GM20000 (cell line): ENCODE measurements at regions not wholly inside any gene's neighbourhood (a gene's known extent, or its start where the extent isn't known, plus 50 kb on each side); places are given as distances from the start of the nearest gene placed in this dataset.

ENCODE experiments used
- DNase-seq: peaks from one replicate; pipeline ENCODE4 v3.0.0; 2012; ENCODE audit warnings: low spot score
- CTCF ChIP-seq: IDR thresholded peaks from 2 replicates; pipeline ENCODE4 v1.5.1; 2012; ENCODE audit warnings: mild to moderate bottlenecking, control low read depth; ENCODE audit errors: extremely low read depth, missing control alignments

- no peak for TF ChIP-seq CTCF
Measured at GRCh38 chr2:138122891-138123290, 158.6 kb downstream of the HNMT start.

GRCh38 chr2:138123741-138124140 lies 159.5 kb downstream of the HNMT start:
- no peak for DNase-seq
- no peak for TF ChIP-seq CTCF

More at GRCh38 chr2:138122891-138123290, 158.6 kb downstream of the HNMT start:
- no peak for DNase-seq

GRCh38 chr2:138124521-138124920 lies 160.2 kb downstream of the HNMT start:
- no peak for DNase-seq
- TF ChIP-seq CTCF, result no peak

GRCh38 chr2:138125306-138126288 lies 161.3 kb downstream of the HNMT start:
- no peak for TF ChIP-seq CTCF
- DNase-seq, result no peak

- no peak for TF ChIP-seq CTCF
- DNase-seq, result no peak
Measured at GRCh38 chr2:138132108-138132507, 167.8 kb downstream of the HNMT start.

GRCh38 chr2:138137949-138138348 lies 173.7 kb downstream of the HNMT start:
- no peak for TF ChIP-seq CTCF

GRCh38 chr2:138147796-138148195 lies 183.5 kb downstream of the HNMT start:
- DNase-seq, result no peak
- no peak for TF ChIP-seq CTCF

More at GRCh38 chr2:138137949-138138348, 173.7 kb downstream of the HNMT start:
- DNase-seq, result no peak
